ENCODE measurements at regions not wholly inside any gene's neighbourhood (a gene's known extent, or its start where the extent isn't known, plus 50 kb on each side); places are given as distances from the start of the nearest gene placed in this dataset.

DNA sequence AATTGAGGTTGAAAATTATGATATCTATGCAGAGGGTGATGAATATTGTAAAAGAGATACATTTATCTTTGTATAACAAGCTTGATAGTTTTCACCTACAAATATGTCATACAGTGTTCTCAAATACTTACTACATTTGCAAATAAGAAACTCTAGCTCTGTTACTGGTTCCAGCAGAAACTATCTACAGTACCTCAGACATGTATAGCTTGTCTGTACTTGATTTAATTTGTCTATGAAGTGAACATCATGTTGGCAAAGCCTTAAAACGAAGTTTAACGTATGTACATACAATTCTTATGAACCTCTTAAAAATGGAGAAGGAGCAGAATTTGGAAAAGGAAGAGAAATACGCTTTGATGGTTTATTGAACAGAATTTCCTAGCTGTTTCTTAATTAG is 201.4 kb upstream of the MARCKS start:
- no peak for FAIRE-seq
- Histone ChIP-seq H3K9ac (replicated peaks; ENCODE audit: extremely low read depth, insufficient read depth, low read length) (no peak overlapping the region), H3K27me3 (ENCODE audit: control insufficient read depth in 2 of 2, insufficient read depth in 2 of 2, low read length in 2 of 2) (no peaks in the 10 kb centered on the region), H3K36me3 (ENCODE audit: control insufficient read depth in 2 of 2, extremely low read depth in 1 of 2, insufficient read depth in 2 of 2, low read length in 2 of 2) (no peaks in the 10 kb centered on the region), H3K27ac (ENCODE audit: insufficient read depth, low read depth, low read length) (no peak overlapping the region), H3K9me1 (replicated peaks; ENCODE audit: control insufficient read depth, extremely low read depth, insufficient read depth, low read length) (peaks cover 2% of the 10 kb centered on the region), H4K20me1 (replicated peaks; ENCODE audit: control insufficient read depth, extremely low read depth, insufficient read depth, low read length) (no peaks in the 10 kb centered on the region), H3K4me3 (replicated peaks in 1 of 3; ENCODE audit: insufficient read depth in 1 of 3, low read depth in 1 of 3, low read length in 3 of 3) (no peak overlapping the region), H3K9me3 (replicated peaks; ENCODE audit: control insufficient read depth, insufficient read depth, low read length) (no peaks in the 10 kb centered on the region), H3K4me2 (ENCODE audit: insufficient read depth, low read length) (no peak overlapping the region), H2AFZ (ENCODE audit: low read depth, low read length) (no peak overlapping the region), H3K79me2 (ENCODE audit: control insufficient read depth, insufficient read depth, low read length) (no peaks in the 10 kb centered on the region), H3K4me1 (ENCODE audit: control insufficient read depth, extremely low read depth, insufficient read depth, low read length) (peaks cover 12% of the 10 kb centered on the region)
- no TSS peak for BruUV-seq (replicated peaks)
- CTCF ChIA-PET, result interaction anchor here (1.3 kb wide), 2 partner anchors 203 to 271 kb away, joined by 3 to 4 read pairs; no protein-coding TSS in a partner anchor
- intact Hi-C loops (cut with micrococcal nuclease), result no loop called here
- POLR2A ChIA-PET, result no interaction called here
- no peak for TF ChIP-seq POLR2AphosphoS5 (IDR thresholded peaks at IDR 0.05; ENCODE audit: insufficient read depth, low read depth, low read length)
- TF ChIP-seq, protein P1, sequence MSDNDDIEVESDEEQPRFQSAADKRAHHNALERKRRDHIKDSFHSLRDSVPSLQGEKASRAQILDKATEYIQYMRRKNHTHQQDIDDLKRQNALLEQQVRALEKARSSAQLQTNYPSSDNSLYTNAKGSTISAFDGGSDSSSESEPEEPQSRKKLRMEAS (IDR thresholded peaks at IDR 0.05; ENCODE audit: insufficient read depth, insufficient read length), result no peak
- no peak for TF ChIP-seq EZH2 (IDR thresholded peaks at IDR 0.05; ENCODE audit: borderline replicate concordance, low read depth, low read length, severe bottlenecking)
- no peak for TF ChIP-seq CTCF (IDR thresholded peaks at IDR 0.05; ENCODE audit: extremely low read depth in 1 of 2, insufficient read depth in 1 of 2, low read depth in 1 of 2, low read length in 2 of 2)
- no peak for TF ChIP-seq MYC (IDR thresholded peaks at IDR 0.05; ENCODE audit: low read depth, low read length)
- no peak for TF ChIP-seq FOS (IDR thresholded peaks at IDR 0.05; ENCODE audit: borderline replicate concordance, insufficient read depth, low read length)
- no peak for TF ChIP-seq POLR2A (IDR thresholded peaks at IDR 0.05; ENCODE audit: low read depth, low read length)
- no peak for TF ChIP-seq GATA2 (IDR thresholded peaks at IDR 0.05; ENCODE audit: insufficient read depth, insufficient read length, low read depth, low read length)
- TF ChIP-seq JUN (IDR thresholded peaks at IDR 0.05; ENCODE audit: borderline replicate concordance, insufficient read depth, insufficient read length, low read depth), result no peak
- no peak for DNase-seq (ENCODE audit: low read depth, low spot score)
- dilution Hi-C loops (cut with MboI; ENCODE audit: extremely low pct_ligation_motif_present, low sequenced_read_pairs), result no loop called here

Measured in endothelial cell of umbilical vein (primary cell).